HG03139 (cell line): ENCODE measurements at regions not wholly inside any gene's neighbourhood (a gene's known extent, or its start where the extent isn't known, plus 50 kb on each side); places are given as distances from the start of the nearest gene placed in this dataset.

ENCODE experiments used
- ATAC-seq: cut with Tn5 transposase; IDR thresholded peaks from one replicate; pipeline ENCODE4 v1.9.1; 2021; ENCODE audit not compliant: unreplicated experiment

DNA sequence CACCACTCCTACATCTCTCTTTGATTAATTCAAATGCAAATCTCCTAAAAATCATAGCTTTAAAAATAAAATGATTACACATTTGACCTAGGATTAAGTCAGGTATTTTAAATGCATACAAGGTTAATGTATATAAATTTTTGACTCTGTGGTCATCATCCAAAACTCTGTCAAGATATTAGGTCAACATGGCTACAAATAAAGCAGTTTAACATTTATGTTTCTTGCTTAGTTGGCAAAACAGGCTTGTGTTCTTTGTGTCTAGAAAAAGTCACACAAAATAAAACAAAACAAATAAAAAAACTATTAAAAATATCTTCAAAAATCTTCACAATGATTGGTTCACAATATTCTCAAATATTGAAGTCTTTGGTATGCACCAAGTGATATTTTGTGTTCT lies 473.2 kb downstream of the LRFN5 start:
- ATAC-seq: no peak

DNA sequence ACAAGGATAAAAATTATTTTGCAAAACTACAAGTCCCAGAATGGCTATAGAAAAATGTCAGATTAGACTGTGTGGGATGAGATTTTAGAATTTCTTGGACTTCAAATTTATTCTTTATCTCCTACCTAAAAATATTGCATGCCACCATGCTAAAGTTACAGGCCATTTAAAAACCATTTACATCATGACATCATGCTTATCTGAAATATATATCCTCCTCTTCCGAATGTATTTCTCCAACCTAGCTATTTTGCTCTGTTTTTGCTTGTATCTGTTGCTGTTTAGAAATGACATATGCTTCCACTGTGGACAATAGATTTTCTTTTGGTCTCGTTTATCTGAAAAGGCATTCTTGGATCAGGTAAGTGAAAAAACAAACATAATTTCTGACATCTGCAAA lies 471.7 kb downstream of the LRFN5 start:
- no peak for ATAC-seq

DNA sequence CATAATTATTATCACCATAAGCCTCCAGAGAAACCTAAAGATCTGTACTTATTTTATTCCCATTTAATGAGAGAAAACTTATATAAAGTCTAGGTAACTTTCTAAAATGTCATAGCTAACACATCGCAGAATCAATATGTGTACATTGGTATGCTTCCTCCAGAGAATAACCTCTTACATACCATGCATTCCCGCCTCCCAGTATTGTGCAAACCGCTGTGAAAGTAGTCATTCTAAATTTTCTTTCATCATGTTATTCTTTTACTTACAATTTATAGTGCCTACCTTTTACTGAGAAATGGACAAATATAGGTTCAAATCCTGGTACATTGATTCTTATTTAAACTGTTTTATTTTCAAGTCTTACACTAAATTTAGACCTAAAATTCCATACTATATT lies 463.4 kb downstream of the LRFN5 start:
- ATAC-seq: no peak

DNA sequence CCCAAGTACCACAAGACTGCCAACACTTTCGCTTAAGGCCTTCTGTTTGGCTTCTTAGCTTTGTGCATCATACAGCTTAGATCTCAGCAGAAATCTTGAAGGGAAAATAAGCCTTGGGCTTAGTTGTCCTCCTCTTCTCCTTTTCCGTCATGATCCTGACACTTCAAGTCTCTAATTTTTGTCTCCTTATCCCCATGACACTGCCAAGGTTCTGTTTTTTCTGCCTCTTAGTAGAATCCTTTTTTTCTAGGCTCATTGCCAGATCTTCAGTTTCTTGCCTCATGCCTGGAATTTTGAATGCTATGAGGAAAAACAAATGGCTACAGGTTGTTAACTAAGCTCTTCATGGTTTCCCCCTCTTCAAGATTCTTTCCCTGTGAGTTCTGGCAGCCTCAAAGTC lies 450.4 kb downstream of the LRFN5 start:
- no peak for ATAC-seq

DNA sequence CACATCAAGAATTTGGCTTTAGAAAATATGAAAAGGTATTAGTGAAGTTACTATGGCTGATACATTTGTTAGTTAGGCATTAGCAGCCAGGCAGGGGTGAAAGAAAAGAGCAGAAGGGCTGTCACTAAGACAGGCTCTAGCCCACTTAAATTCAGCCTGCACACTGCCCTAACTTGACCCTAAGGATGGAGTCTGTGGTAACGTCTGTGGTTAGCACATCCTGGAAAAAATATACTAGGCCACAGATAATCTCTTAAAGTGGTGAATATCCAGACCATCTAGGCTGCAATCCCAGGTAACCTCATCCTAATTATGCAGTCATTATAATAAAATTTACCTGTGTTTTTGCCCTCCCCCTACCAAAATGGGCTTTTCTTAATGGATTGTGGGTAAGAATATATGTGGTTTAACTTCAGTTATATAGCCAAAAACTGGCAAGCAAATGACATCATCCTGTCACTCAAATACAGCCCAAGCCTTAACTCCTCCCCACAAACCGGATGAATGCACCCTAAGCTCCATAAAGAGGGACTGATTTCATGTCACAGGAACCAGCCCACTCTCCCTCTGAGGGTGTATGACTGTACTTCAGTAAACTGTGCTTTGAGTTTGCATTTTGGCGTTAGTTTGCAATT lies 440.9 kb downstream of the LRFN5 start:
- no peak for ATAC-seq

DNA sequence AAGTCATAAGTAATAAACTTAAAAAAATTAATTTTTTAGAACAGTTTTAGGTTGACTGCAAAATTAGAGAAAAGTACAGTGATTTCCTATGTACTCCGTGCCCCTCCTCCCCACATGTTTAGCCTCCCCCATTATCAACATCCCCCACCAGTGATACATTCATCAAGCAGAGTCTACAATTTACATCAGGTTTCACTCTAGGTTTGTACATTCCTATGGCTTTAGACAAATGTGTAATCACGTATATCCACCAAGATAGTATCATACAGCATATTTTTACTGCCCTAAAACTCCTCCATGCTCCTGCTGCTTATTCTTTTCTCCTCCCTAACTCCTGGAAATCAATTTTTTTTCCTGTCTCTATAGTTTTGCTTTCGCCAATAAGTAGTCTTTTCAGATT lies 438.7 kb downstream of the LRFN5 start:
- no peak for ATAC-seq

DNA sequence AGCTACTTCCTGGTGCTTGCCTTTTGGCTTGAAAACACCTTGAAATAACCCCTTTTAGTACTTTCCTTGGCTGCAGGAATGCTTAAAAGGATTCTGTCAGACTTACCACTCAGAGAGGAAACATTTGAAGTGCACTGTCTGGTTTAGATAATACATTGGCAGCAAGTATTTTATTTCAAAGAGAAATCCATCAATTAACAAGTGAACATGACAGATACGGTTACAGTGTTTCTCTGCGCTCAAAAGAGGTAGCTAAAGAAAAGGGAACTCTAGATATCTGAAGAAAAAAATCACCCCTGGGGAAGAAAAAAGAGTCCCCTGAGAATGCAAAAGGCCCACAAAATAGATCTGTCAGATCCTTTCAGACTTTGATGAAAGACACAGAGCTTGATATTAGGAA lies 421.9 kb downstream of the LRFN5 start:
- ATAC-seq: no peak

DNA sequence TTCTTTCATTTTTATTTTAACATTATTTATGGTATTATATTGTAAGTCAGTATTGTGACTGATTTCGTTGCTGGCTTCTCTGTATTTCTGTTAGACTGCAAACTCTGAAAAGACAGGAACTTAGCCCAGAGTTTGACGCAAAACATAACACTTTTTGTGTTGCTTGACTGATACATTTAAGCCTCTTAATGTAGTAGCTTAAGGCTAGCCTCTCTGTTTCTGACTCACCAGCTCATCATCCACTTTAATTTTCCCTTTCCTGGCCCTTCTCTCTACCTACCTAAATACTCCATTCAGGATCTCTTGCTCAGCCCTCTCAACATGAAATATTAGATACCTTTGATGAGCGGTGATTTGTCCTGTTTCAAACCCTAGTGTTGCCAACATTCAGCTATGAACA lies 420.6 kb downstream of the LRFN5 start:
- no peak for ATAC-seq

DNA sequence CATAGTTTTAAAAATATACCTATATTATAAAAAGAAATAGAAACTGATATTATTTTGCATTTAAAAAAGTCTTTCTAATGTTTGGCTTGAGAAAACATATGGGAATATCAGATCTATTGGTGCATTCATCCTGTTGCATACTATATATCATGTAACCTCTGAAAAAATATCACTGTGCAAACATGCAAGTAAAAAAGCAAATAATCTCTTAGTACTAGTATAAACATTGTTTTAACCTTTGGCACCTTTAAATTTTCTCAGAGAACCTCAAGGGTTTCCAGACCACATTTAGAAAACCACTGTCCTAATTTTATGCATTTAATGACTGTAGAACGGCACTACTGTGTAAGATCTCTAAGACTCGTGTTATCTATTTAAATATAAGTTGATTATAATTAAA lies 416.8 kb downstream of the LRFN5 start:
- ATAC-seq: no peak

DNA sequence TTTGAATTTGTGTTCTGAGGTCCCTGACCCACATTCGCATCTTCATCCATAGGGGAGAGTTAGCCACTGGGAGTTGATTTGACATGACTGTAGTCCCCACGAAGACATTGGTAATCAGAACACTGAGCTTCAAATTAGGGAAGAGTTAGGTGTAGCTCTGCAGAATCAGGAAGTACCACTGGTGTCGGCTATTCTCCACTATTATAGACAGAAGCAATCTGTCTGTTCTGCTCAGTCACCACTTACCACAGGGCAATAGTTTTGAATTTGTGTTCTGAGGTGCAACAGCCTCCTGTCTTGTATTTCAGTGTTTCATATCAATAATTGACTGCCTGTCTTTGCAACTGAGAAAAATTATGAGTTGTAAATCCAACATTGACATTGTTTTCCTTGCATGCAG lies 407.6 kb downstream of the LRFN5 start:
- ATAC-seq: no peak

DNA sequence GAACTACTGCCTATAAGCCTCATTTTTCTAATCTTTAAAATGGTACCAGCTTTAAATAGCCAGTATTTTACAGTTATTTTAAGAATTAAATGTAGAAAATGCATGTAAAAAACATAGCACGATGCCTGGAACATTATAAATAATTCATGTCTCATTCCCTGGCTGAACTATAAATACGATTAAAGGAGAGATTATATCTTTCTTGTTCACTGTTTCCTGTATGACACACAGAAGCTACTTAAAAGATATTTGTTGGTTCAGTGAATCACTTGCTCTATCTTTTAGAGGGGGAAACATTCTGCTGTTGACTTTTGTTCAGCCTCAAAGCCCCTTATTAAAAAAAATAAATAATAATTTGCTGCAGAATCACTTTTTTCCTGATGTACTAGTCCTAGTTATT lies 406.9 kb downstream of the LRFN5 start:
- ATAC-seq: no peak

DNA sequence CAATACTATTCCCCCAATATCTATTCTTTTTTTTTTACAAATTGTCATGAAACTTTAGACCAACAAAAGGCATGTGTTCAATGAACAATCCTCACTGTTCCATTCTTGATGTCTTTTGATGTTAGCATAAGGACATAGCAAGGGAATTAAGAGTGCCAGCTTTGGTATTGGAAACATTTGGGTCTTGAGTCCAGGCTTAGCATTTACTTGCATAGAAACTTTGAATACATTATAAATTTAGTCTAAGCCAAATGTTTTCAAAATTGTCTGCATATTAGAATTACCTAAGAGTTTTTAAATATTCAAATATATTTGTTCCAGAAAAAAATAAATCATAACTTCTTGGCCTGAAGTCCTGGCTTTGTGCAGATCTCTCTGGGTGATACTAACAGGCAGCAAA lies 406.5 kb downstream of the LRFN5 start:
- ATAC-seq: no peak

DNA sequence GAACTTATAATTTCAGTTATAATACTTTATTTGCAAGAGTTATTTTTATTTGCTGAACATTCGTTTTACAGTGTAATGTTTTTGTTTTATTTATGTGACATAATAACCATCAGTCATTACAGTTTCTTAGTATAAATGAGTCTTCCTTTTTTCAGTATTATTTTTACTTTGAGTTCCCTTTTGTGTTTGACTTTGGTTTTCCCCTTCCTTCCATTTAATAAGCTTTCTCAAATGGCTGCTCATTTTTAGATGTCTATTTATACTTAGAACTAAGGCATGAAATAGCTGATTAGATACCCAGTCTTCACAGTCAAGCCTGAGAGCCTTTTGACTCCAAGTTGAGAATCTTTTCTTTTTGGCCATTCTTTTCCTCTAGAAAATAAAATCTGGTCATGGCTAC lies 404.5 kb downstream of the LRFN5 start:
- no peak for ATAC-seq

DNA sequence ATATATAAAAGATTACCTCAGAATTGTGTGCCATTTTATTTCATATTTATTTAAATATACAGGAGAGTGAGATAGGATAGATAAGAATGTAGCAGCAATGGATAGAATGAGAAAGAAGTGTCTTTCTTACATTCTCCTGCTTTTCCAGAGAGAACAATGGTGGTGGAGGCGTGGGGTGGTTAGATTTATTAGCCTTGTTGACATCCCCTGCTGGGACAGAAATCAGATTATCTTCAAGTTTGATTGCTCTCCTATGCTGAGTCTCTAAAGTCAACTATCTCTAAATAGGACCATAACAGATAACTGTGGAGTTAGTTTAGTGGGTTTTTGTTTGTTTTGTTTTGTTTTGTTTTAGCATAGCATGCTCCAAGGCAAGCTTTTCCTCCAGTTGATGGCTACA lies 397.6 kb downstream of the LRFN5 start:
- ATAC-seq: no peak

DNA sequence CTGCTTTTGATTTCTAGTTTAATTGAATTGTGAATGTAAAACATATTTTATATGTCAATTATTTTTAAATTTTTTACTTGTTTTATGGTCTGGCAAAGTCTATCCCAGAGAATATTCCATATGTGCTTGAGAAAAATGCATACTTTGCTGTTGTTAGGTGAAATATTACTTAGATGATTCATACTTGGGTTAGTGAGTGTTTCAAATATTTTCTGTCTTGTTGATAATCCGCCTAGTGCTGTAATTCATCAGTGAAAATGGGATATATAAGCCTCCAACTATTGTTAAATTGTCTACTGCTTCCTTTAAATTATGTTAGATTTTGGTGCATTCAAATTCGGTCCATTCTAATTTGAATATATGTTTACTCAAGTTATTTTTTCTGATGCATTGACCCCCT lies 395.5 kb downstream of the LRFN5 start:
- ATAC-seq: no peak

DNA sequence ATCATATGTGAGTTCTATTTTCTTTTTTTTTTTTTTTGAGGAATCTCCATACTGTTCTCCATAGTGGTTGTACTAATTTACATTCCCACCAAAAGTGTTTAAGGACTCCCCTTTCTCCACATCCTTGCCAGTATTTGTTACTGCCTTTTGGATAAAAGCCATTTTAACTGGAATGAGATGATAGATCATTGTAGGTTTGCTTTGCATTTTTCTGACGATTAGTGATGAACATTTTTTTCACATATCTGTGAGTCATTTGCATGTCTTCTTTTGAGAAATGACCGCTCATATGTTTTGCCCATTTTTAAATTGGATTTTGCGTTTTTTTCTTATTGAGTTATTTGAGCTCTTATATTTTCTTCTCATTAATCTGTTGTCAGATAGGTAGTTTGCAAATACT lies 394.8 kb downstream of the LRFN5 start:
- no peak for ATAC-seq

DNA sequence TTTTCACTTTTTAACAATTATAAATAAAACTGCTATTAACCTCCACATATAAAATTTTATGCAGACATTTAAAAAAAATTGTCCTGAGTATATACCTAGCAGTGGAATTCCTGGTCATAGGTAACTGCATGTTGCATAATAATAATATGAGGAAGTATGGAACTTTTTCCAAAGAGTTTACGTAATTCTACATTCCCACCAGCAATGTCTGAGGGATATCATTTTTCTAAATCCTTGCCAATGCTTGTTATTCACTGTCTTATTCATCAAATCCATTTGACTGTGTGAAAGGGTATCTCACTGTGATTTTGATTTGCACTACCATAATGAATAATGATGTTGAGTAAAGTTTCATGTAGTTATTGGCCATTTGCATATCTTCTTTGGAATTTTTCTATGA lies 393.8 kb downstream of the LRFN5 start:
- no peak for ATAC-seq

DNA sequence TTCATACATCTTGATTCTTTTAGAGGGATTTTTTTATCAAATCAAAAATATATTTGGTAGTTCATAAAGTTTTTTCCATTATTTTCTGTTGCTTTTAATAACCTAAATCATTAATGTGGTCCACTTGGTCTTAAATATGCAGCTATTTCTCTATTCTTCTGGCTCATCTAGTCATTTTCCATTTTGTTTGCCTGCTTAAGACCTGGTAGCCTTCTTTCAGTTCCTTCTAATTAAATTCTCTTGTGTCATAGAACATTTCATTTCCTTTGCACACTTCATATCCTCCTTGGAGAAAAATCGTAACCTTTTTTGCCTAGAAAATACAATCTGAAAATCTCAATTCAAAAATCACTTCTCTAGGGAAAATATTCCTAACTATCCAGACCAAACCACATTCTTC lies 387.0 kb downstream of the LRFN5 start:
- ATAC-seq: no peak

DNA sequence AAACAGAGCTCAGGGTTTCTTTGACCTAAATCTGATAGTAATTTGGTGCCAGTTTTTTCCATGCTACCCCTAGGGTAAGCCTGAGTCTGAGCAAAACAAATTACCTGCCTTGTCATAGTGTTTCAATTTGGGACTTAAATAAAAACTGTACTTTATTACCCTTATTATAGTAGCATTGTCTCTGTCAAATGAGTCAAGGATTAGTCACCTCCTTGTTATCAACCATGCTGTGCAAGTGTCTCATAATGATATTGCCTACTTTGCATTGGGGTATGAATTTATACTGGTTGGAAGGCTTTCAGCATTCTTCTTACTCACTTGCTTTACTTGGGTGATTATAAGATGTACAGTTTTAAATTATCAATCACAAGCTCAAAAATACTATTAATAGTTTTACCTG lies 380.0 kb downstream of the LRFN5 start:
- ATAC-seq: no peak

DNA sequence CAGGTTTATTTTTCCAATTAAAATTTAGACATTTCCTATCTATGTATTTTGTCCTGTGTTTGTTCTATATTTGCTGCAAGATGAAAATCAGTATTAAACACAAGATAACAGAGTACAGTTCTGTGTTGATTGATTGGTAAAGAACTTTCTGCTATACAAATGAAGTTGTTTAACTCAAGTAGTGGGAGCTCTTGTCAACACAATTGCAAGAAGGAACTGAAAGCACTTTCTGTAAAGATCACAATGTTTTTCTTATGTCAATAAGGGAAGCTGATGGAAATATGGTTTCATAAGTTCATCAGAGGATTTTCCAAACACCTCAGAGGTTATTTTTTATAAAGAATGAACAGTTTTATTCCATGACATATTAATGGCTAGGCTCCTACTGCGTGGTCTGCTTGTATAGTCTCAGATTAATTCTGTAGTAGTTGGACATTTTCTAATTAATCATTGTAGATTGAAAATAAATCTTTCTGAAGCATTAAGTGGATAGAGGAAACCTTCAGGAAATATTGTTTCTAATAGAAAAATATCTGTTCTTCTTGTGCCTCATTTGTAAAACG lies 379.5 kb downstream of the LRFN5 start:
- ATAC-seq: no peak

DNA sequence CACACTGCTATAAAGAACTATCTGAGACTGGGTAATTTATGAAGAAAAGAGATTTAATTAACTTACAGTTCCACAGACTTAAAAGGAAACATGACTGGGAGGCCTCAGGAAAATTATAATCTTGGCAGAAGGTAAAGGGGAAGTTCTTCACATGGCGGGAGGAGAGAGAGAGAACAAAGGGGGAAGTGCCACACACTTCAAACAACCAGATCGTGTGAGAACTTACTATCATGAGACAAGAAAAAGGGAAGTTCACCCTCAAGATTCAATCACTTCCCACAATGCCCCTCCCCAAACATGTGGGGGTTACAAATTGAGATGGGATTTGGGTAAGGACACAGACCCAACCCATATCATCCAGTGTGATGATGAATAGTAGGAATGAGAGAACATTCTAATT lies 366.5 kb downstream of the LRFN5 start:
- no peak for ATAC-seq

DNA sequence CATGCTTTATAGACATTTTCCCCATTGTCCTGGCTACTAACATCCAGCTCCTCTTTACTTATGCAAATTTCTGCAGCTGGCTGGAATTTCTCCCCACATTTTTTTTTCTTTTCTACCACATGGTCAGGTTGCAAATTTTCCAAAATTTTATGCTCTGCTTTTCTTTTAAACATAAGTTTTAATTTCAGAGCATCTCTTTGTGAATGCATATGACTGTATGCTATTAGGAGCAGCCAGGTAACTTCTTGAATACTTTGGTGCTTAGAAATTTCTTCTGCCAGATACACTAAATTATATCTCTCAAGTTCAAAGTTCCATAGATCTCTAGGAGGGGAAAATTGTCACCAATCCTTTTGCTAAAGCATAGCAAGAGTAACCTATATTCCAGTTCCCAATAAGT lies 365.9 kb downstream of the LRFN5 start:
- ATAC-seq: no peak

DNA sequence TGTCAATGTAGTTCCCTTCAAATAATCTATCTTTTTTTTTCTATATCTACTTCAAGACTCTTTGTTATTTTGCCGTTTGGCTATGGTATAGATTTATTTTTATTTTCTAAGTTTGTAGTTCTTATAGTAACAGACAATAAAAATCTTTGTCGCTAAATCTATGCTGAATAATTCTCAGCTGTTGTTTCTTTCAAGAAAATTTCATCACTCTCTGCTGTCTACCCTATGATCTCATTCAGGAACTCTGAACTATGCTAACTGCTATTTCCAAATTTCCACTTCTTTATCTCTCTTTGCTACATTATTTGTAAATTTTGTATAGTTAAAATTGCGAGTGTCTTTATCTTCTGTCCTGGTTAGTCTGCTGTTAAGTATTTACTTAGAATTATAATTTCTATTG lies 353.6 kb downstream of the LRFN5 start:
- ATAC-seq: no peak
